SK-N-SH (cell line): ENCODE measurements at regions not wholly inside any gene's neighbourhood (a gene's known extent, or its start where the extent isn't known, plus 50 kb on each side); places are given as distances from the start of the nearest gene placed in this dataset.

Source experiments
- CTCF ChIA-PET: fragments of 300-600, 350-600 bp; formaldehyde crosslinking; extraction: SDS; loops from one replicate; lab custom pipeline; 2021; lab: Yijun Ruan, JAX
- POLR2A ChIA-PET: fragments of 350-600 bp; sonication (Branson Sonifier 250); formaldehyde crosslinking; extraction: SDS; loops from one replicate; lab custom pipeline; 2020; ENCODE audit warnings: antibody characterized with exemption, inconsistent platforms; lab: Yijun Ruan, JAX
- DNase-seq: peaks from one replicate; pipeline ENCODE4 v3.0.0; 2012
- H2AFZ ChIP-seq: fragments of 200-600 bp; sonication (generic); 2 replicates; pipeline ENCODE4 v1.8.1; 2016; ENCODE audit warnings: antibody characterized with exemption, mild to moderate bottlenecking, low read depth
- H3F3A ChIP-seq: fragments of 200-600 bp; sonication (generic); replicated peaks from 2 replicates; pipeline ENCODE3; 2016; ENCODE audit warnings: antibody characterized with exemption, mild to moderate bottlenecking; ENCODE audit not compliant: insufficient read depth
- H3K27ac ChIP-seq, 2 experiments: fragments of 200-500 bp in 1 of 2; fragments of 200-600 bp in 1 of 2; sonication (Bioruptor generic) in 1 of 2; sonication (generic), shearing (Covaris generic) in 1 of 2; 2 replicates each; pipeline versions ENCODE4 v1.5.1 to v1.6.1; 2014 to 2016; ENCODE audit warnings: low read depth in 2 of 2, inconsistent platforms in 1 of 2, low read length in 1 of 2, mild to moderate bottlenecking in 1 of 2, mixed read lengths in 1 of 2
- H3K27me3 ChIP-seq: fragments of 200-600 bp; sonication (generic), shearing (Covaris generic); 2 replicates; pipeline ENCODE4 v1.6.1; 2016; ENCODE audit warnings: mixed run types; ENCODE audit not compliant: insufficient read depth
- H3K36me3 ChIP-seq, 2 experiments: fragments of 200-500 bp in 1 of 2; fragments of 200-600 bp in 1 of 2; sonication (Bioruptor generic) in 1 of 2; sonication (generic) in 1 of 2; replicated peaks in 1 of 2; 2 replicates each; pipeline versions ENCODE3 to v1.5.1; 2014 to 2016; ENCODE audit warnings: low read length in 1 of 2, mild to moderate bottlenecking in 1 of 2; ENCODE audit not compliant: insufficient read depth in 2 of 2, control insufficient read depth in 1 of 2
- H3K4me1 ChIP-seq, 2 experiments: fragments of 200-500 bp in 1 of 2; fragments of 200-600 bp in 1 of 2; sonication (Bioruptor generic) in 1 of 2; sonication (generic), shearing (Covaris generic) in 1 of 2; 2 replicates each; pipeline versions ENCODE4 v1.5.1 to v1.6.1; 2014 to 2016; ENCODE audit warnings: low read depth in 1 of 2, low read length in 1 of 2, mixed run types in 1 of 2; ENCODE audit not compliant: insufficient read depth in 2 of 2, control insufficient read depth in 1 of 2
- H3K4me2 ChIP-seq: fragments of 200-600 bp; sonication (generic), shearing (Covaris generic); 2 replicates; pipeline ENCODE4 v1.6.1; 2017; ENCODE audit warnings: mixed run types
- H3K4me3 ChIP-seq, 2 experiments: fragments of 200-500 bp in 1 of 2; fragments of 200-600 bp in 1 of 2; sonication (Bioruptor generic) in 1 of 2; sonication (generic), shearing (Covaris generic) in 1 of 2; 2 replicates each; pipeline versions ENCODE4 v1.5.1 to v1.8.1; 2014 to 2016; ENCODE audit warnings: low read depth in 2 of 2, inconsistent platforms in 1 of 2, low read length in 1 of 2, mild to moderate bottlenecking in 1 of 2, mixed read lengths in 1 of 2, moderate library complexity in 1 of 2
- H3K79me2 ChIP-seq: fragments of 200-600 bp; sonication (generic); 2 replicates; pipeline ENCODE4 v1.8.1; 2017; ENCODE audit warnings: mild to moderate bottlenecking; ENCODE audit not compliant: insufficient read depth
- H3K9ac ChIP-seq: fragments of 200-600 bp; sonication (generic); 2 replicates; pipeline ENCODE4 v1.6.1; 2017; ENCODE audit warnings: mixed run types
- H3K9me2 ChIP-seq: fragments of 200-600 bp; sonication (generic); 2 replicates; pipeline ENCODE4 v1.6.1; 2017; ENCODE audit warnings: mixed run types
- H3K9me3 ChIP-seq: fragments of 200-600 bp; sonication (generic); 2 replicates; pipeline ENCODE4 v1.6.1; 2017; ENCODE audit warnings: mixed run types, mild to moderate bottlenecking, moderate library complexity
- H4K20me1 ChIP-seq: fragments of 200-600 bp; sonication (generic); 2 replicates; pipeline ENCODE4 v1.6.1; 2017; ENCODE audit warnings: mild to moderate bottlenecking, mixed run types; ENCODE audit not compliant: insufficient read depth
- EZH2phosphoT487 ChIP-seq: fragments of 200-600 bp; sonication (generic); IDR thresholded peaks from 2 replicates; pipeline ENCODE4 v1.6.1; 2017; ENCODE audit warnings: low read depth, mixed run types, mild to moderate bottlenecking, antibody characterized with exemption, moderate library complexity, borderline replicate concordance
- FOSL2 ChIP-seq: IDR thresholded peaks from 2 replicates; pipeline ENCODE4 v1.4.0; 2012; ENCODE audit warnings: low read depth, mild to moderate bottlenecking, moderate library complexity, borderline replicate concordance
- FOXM1 ChIP-seq: IDR thresholded peaks from 2 replicates; pipeline ENCODE4 v1.4.0; 2012; ENCODE audit warnings: low read depth, mild to moderate bottlenecking
- GATA2 ChIP-seq: sonication (generic); formaldehyde crosslinking; IDR thresholded peaks from 2 replicates; pipeline ENCODE4 v1.5.0; 2020; ENCODE audit warnings: mild to moderate bottlenecking, missing genetic modification reagents
- JUND ChIP-seq: IDR thresholded peaks from 2 replicates; pipeline ENCODE4 v1.4.0; 2012
- MEF2A ChIP-seq: IDR thresholded peaks from 2 replicates; pipeline ENCODE4 v1.4.0; 2012; ENCODE audit warnings: low read depth, borderline replicate concordance
- MXI1 ChIP-seq: IDR thresholded peaks from 2 replicates; pipeline ENCODE4 v1.6.1; 2012; ENCODE audit warnings: mild to moderate bottlenecking, low read depth, low read length, improper control_type of control experiment
- NFIC ChIP-seq: IDR thresholded peaks from 2 replicates; pipeline ENCODE4 v1.4.0; 2012; ENCODE audit warnings: borderline replicate concordance
- PBX3 ChIP-seq: IDR thresholded peaks from 2 replicates; pipeline ENCODE4; 2012
- POLR2AphosphoS5 ChIP-seq: IDR thresholded peaks from 2 replicates; pipeline ENCODE4 v1.6.1; 2012; ENCODE audit warnings: low read depth, low read length
- RXRA ChIP-seq: IDR thresholded peaks from 2 replicates; pipeline ENCODE4 v1.4.0; 2012; ENCODE audit warnings: low read depth, mild to moderate bottlenecking, borderline replicate concordance
- SMC3 ChIP-seq: IDR thresholded peaks from 2 replicates; pipeline ENCODE4 v1.6.1; 2012; ENCODE audit warnings: low read depth, low read length, improper control_type of control experiment
- TEAD4 ChIP-seq: IDR thresholded peaks from 2 replicates; pipeline ENCODE4 v1.4.0; 2012; ENCODE audit warnings: mild to moderate bottlenecking, borderline replicate concordance; ENCODE audit not compliant: insufficient read depth
- USF1 ChIP-seq: IDR thresholded peaks from 2 replicates; pipeline ENCODE4 v1.4.0; 2012; ENCODE audit warnings: low read depth, borderline replicate concordance
- USF2 ChIP-seq: fragments of 150-350 bp; IDR thresholded peaks from 2 replicates; pipeline ENCODE4 v1.6.1; 2017; ENCODE audit warnings: antibody characterized with exemption, low read length, low read depth, borderline replicate concordance
- YY1 ChIP-seq: IDR thresholded peaks from 2 replicates; pipeline ENCODE4 v1.4.0; 2012; ENCODE audit warnings: low read depth, mild to moderate bottlenecking
- ZBTB33 ChIP-seq: IDR thresholded peaks from 2 replicates; pipeline ENCODE4 v1.4.0; 2012; ENCODE audit warnings: low read depth, borderline replicate concordance
- WGBS: methylation state at CpG from one replicate; pipeline ENCODE4 v1.1.6; 2017; ENCODE audit warnings: low lambda C conversion rate; 5-methylcytosine and 5-hydroxymethylcytosine counted together

DNA sequence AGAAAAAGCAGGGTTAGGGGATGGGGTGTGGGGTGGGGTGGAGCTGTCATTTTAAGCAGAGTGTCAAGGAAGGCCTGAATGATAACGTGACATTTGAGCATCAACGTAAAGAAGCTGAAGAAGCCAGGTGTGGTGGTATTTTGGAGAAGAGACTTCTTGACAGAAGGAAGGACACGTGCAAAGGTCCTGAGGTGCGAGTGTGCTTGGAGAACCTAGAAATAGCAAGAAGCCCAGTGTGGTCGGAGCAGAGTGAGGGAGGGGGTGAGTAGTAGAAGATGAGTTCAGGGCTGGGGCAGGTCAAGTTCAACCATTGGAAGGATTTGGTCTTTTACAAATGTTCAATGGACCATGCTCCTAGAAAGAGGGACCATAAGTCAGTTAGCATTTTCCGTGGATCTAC is 140.2 kb upstream of the ZBTB40 start:
- H3K9me2 ChIP-seq: no peaks in the 10 kb centered on the region
- no peak overlapping the region for H3K4me2 ChIP-seq
- no peaks in the 10 kb centered on the region for H3F3A ChIP-seq
- TF ChIP-seq RXRA: no peak
- no peak for TF ChIP-seq MXI1
- TF ChIP-seq ZBTB33: no peak
- TF ChIP-seq MEF2A: no peak
- no peak for TF ChIP-seq NFIC
- TF ChIP-seq FOXM1: no peak
- TF ChIP-seq YY1: no peak
- no peak for TF ChIP-seq SMC3
- TF ChIP-seq USF2: no peak
- no peak for TF ChIP-seq PBX3
- TF ChIP-seq FOSL2: no peak
- no peak for TF ChIP-seq POLR2AphosphoS5
- TF ChIP-seq JUND: no peak
- TF ChIP-seq TEAD4: no peak
- H3K9ac ChIP-seq: no peak overlapping the region
- WGBS: 60% methylated on average over 6 of the region's 6 CpGs
- no peaks in the 10 kb centered on the region for H3K36me3 ChIP-seq
- no peak overlapping the region for H3K4me3 ChIP-seq
- no peak overlapping the region for H3K27ac ChIP-seq
- DNase-seq: no peak
- H2AFZ ChIP-seq: no peak overlapping the region
- H3K79me2 ChIP-seq: no peaks in the 10 kb centered on the region
- ChIA-PET CTCF (no interaction called here), POLR2A (no interaction called here)
- no peaks in the 10 kb centered on the region for H4K20me1 ChIP-seq
- no peaks in the 10 kb centered on the region for H3K9me3 ChIP-seq
- peaks cover 0 to 16% of the 10 kb centered on the region in 2 experiments; a peak in 1 of 4 replicates for H3K4me1 ChIP-seq
- H3K27me3 ChIP-seq: no peaks in the 10 kb centered on the region; the same call in 1 of the 2 replicates

DNA sequence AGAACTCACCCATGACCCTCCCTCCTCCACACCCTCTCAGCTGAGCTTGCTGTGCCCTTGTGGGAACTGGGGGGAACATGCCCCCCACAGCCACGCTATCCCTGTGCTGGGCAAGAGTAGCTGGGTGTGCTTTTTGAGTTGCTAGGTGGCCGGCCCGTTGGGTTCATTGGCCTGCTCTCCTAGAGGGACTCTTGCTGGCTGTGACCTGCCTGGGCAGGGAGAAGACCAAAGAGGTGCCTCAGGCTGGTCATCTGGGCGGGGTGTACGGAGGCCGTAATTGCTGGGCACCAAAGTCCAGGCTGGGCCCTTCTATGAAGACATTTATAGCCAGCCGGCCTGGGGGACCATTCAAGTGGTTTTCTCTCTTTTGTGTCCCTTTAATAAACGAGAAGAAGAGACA is 138.3 kb upstream of the ZBTB40 start:
- Histone ChIP-seq H3K36me3 (no peaks in the 10 kb centered on the region), H3K27ac (no peak overlapping the region), H3K9me3 (no peaks in the 10 kb centered on the region), H3K4me2 (no peak overlapping the region), H3K79me2 (no peaks in the 10 kb centered on the region), H3K27me3 (no peaks in the 10 kb centered on the region; the same call in 1 of the 2 replicates), H3K4me1 (peaks cover 0 to 30% of the 10 kb centered on the region in 2 experiments; a peak in 2 of 4 replicates), H4K20me1 (no peaks in the 10 kb centered on the region), H3K4me3 (no peak overlapping the region), H3K9me2 (no peaks in the 10 kb centered on the region), H3K9ac (no peak overlapping the region), H3F3A (no peaks in the 10 kb centered on the region), H2AFZ (no peak overlapping the region)
- WGBS: 65% methylated on average over 7 of the region's 8 CpGs
- ChIA-PET POLR2A (no interaction called here), CTCF (interaction anchor here (1.1 to 2.5 kb wide), 3 partner anchors 37 to 182 kb away, joined by 3 to 15 read pairs (median 7); no protein-coding TSS in a partner anchor)
- TF ChIP-seq GATA2 (CRISPR knock-in tag) (no peak), JUND (no peak), USF1 (no peak), FOSL2 (no peak), POLR2AphosphoS5 (no peak), EZH2phosphoT487 (no peak)
- DNase-seq: no peak
